HepG2 (cell line): ENCODE measurements at regions not wholly inside any gene's neighbourhood (a gene's known extent, or its start where the extent isn't known, plus 50 kb on each side); places are given as distances from the start of the nearest gene placed in this dataset.

Source experiments
- ATAC-seq: fragments of 200-7000 bp; cut with Tn5 transposase; 3 replicates; pipeline ENCODE4 v1.9.1; 2020; ENCODE audit warnings: mild to moderate bottlenecking, moderate library complexity
- BruUV-seq: library from RNA; stranded (reverse); fragments of 400-500 nt; replicated peaks from 2 replicates; lab custom pipeline; 2021; lab: Mats Ljungman, UMichigan
- CTCF ChIA-PET: fragments of 300-600 bp; formaldehyde crosslinking; extraction: SDS; loops from one replicate; lab custom pipeline; 2021; ENCODE audit warnings: low total read pairs, inconsistent platforms, low intra/inter-chr PET ratio; lab: Yijun Ruan, JAX
- POLR2A ChIA-PET: fragments of 350-600 bp; sonication (Branson Sonifier 250); formaldehyde crosslinking; loops from one replicate; lab custom pipeline; 2020; ENCODE audit warnings: antibody characterized with exemption, inconsistent platforms; lab: Yijun Ruan, JAX
- DNase-seq: peaks from one replicate; pipeline ENCODE4 v3.0.0-alpha.2; 2015; ENCODE audit warnings: low spot score
- FAIRE-seq: peaks from 3 replicates; lab custom pipeline; 2011; peaks lifted over from hg19 to GRCh38; lab: Jason Lieb, UNC
- H2AFZ ChIP-seq: one replicate; pipeline ENCODE4 v1.6.1; 2011; ENCODE audit warnings: low read length, inconsistent platforms
- H3K27ac ChIP-seq: fragments of 300-600 bp; 3 replicates; pipeline ENCODE4 v1.8.0; 2011; ENCODE audit warnings: mixed run types, mild to moderate bottlenecking, mixed read lengths, low read length, inconsistent platforms; ENCODE audit not compliant: insufficient read depth; ENCODE audit errors: extremely low read length
- H3K27me3 ChIP-seq, 2 experiments: fragments of 200-600 bp in 1 of 2; 2 replicates in 1 of 2; 3 replicates in 1 of 2; pipeline versions ENCODE4 v1.6.0 to v1.8.0; 2011; ENCODE audit warnings: low read length in 2 of 2, mild to moderate bottlenecking in 2 of 2, moderate library complexity in 2 of 2, inconsistent platforms in 1 of 2; ENCODE audit not compliant: insufficient read depth in 2 of 2, control insufficient read depth in 1 of 2
- H3K36me3 ChIP-seq, 2 experiments: fragments of 200-600 bp in 1 of 2; replicated peaks in 1 of 2; 2 replicates in 1 of 2; 3 replicates in 1 of 2; pipeline versions ENCODE4 v1.5.1 to v1.8.0; 2011; ENCODE audit warnings: low read length in 2 of 2, inconsistent platforms in 1 of 2; ENCODE audit not compliant: insufficient read depth in 2 of 2, control insufficient read depth in 1 of 2
- H3K4me1 ChIP-seq: 2 replicates; pipeline ENCODE4 v1.5.1; 2012; ENCODE audit warnings: low read length, inconsistent platforms; ENCODE audit not compliant: insufficient read depth
- H3K4me2 ChIP-seq: 2 replicates; pipeline ENCODE4 v1.6.0; 2011; ENCODE audit warnings: low read depth, low read length, inconsistent platforms
- H3K4me3 ChIP-seq, 3 experiments: fragments of 200-600 bp in 1 of 3; sonication (generic), shearing (Covaris generic) in 1 of 3; replicated peaks in 1 of 3; 2 replicates each; pipeline ENCODE4 v1.5.1; 2011 to 2016; ENCODE audit warnings: low read length in 3 of 3, inconsistent platforms in 2 of 3, low read depth in 2 of 3, mild to moderate bottlenecking in 2 of 3, control low read depth in 1 of 3, mixed read lengths in 1 of 3; ENCODE audit not compliant: insufficient read depth in 1 of 3
- H3K79me2 ChIP-seq: one replicate; pipeline ENCODE4 v1.6.1; 2011; ENCODE audit warnings: low read length, inconsistent platforms; ENCODE audit not compliant: insufficient read depth
- H3K9ac ChIP-seq: 2 replicates; pipeline ENCODE4 v1.6.0; 2011; ENCODE audit warnings: mild to moderate bottlenecking, low read depth, low read length, inconsistent platforms; ENCODE audit not compliant: insufficient read depth
- H3K9me3 ChIP-seq: 2 replicates; pipeline ENCODE4 v1.5.1; 2012; ENCODE audit warnings: mild to moderate bottlenecking, low read length
- H4K20me1 ChIP-seq: 2 replicates; pipeline ENCODE4 v1.6.0; 2011; ENCODE audit warnings: inconsistent platforms, mild to moderate bottlenecking, low read length, moderate library complexity; ENCODE audit not compliant: insufficient read depth
- CBFB ChIP-seq: sonication (generic); formaldehyde crosslinking; IDR thresholded peaks from 2 replicates; pipeline ENCODE4 v1.4.0; 2020; ENCODE audit warnings: missing genetic modification reagents
- HOXA3 ChIP-seq: sonication (generic); formaldehyde crosslinking; IDR thresholded peaks from 2 replicates; pipeline ENCODE4 v1.5.0; 2020; ENCODE audit warnings: missing genetic modification reagents
- TBP ChIP-seq: sonication (generic); formaldehyde crosslinking; IDR thresholded peaks from 2 replicates; pipeline ENCODE4 v1.5.0; 2020; ENCODE audit warnings: missing genetic modification reagents
- ZFP82 ChIP-seq: sonication (generic); formaldehyde crosslinking; IDR thresholded peaks from 2 replicates; pipeline ENCODE4 v1.5.1; 2020; ENCODE audit warnings: mild to moderate bottlenecking, missing genetic modification reagents, borderline replicate concordance
- ZNF331 ChIP-seq: sonication (generic); formaldehyde crosslinking; IDR thresholded peaks from 2 replicates; pipeline ENCODE4 v1.4.0; 2020; ENCODE audit warnings: missing genetic modification reagents
- ZNF432 ChIP-seq: sonication (generic); formaldehyde crosslinking; IDR thresholded peaks from 2 replicates; pipeline ENCODE4 v1.5.0; 2020; ENCODE audit warnings: missing genetic modification reagents, mild to moderate bottlenecking, borderline replicate concordance
- ZNF720 ChIP-seq: sonication (generic); formaldehyde crosslinking; IDR thresholded peaks from 2 replicates; pipeline ENCODE4 v1.4.0; 2020; ENCODE audit warnings: missing genetic modification reagents
- WGBS: methylation state at CpG from one replicate; pipeline ENCODE4 v1.1.6; 2017; ENCODE audit warnings: low lambda C conversion rate; 5-methylcytosine and 5-hydroxymethylcytosine counted together
- in situ Hi-C: cut with HindIII; loops from 2 replicates; pipeline ENCODE4 v1.10.0; 2017; ENCODE audit warnings: low pct_unique_long_range_greater_than_20kb; ENCODE audit not compliant: extremely low pct_ligation_motif_present
- intact Hi-C: fragments of 100-400 bp; cut with micrococcal nuclease; formaldehyde crosslinking; loops from one replicate; pipeline ENCODE4 v1.10.0; 2022; ENCODE audit not compliant: unreplicated experiment

- in situ Hi-C loops, result no loop called here
- 0% methylated on average over 1 of the region's 1 CpG for WGBS
- no peak for ATAC-seq
- no peak overlapping the region for H2AFZ ChIP-seq
- H3K9ac ChIP-seq, result no peak overlapping the region
- no peaks in the 10 kb centered on the region for H3K79me2 ChIP-seq
- no peaks in the 10 kb centered on the region for H3K36me3 ChIP-seq
- no peak for TF ChIP-seq HOXA3
- no peak for TF ChIP-seq ZFP82
- no peak for TF ChIP-seq ZNF720 (CRISPR knock-in tag)
- no peak for TF ChIP-seq TBP (CRISPR knock-in tag)
- TF ChIP-seq CBFB (CRISPR knock-in tag), result no peak
- H3K9me3 ChIP-seq, result peaks cover 9% of the 10 kb centered on the region
- no peak overlapping the region for H3K27ac ChIP-seq
- DNase-seq, result no peak
- no TSS peak for BruUV-seq
- no peaks in the 10 kb centered on the region; a peak in 2 of 5 replicates for H3K27me3 ChIP-seq
- no peak overlapping the region for H3K4me3 ChIP-seq
- ChIA-PET POLR2A (no interaction called here), CTCF (no interaction called here)
- FAIRE-seq, result no peak
- no peaks in the 10 kb centered on the region for H3K4me1 ChIP-seq
- H3K4me2 ChIP-seq, result no peak overlapping the region
- intact Hi-C loops, result no loop called here
- no peaks in the 10 kb centered on the region for H4K20me1 ChIP-seq
Observed at GRCh38 chr3:107100573-107100972, 276.7 kb upstream of the CCDC54 start.

GRCh38 chr3:107103786-107104185 is 273.5 kb upstream of the CCDC54 start:
- Histone ChIP-seq H3K9me3 (peaks cover 9% of the 10 kb centered on the region), H3K4me1 (no peaks in the 10 kb centered on the region), H3K9ac (no peak overlapping the region), H2AFZ (no peak overlapping the region), H3K4me3 (no peak overlapping the region), H3K36me3 (no peaks in the 10 kb centered on the region), H4K20me1 (no peaks in the 10 kb centered on the region), H3K79me2 (no peaks in the 10 kb centered on the region), H3K4me2 (no peak overlapping the region), H3K27ac (no peak overlapping the region), H3K27me3 (no peaks in the 10 kb centered on the region; a peak in 1 of 5 replicates)
- no CpG with 5 or more reads among the region's 2 CpGs for WGBS
- POLR2A ChIA-PET, result no interaction called here
- in situ Hi-C loops (no loop called here), intact Hi-C loops (no loop called here)
- CTCF ChIA-PET, result no interaction called here
- BruUV-seq, result no TSS peak
- no peak for DNase-seq
- no peak for TF ChIP-seq ZNF432 (CRISPR knock-in tag)
- peak; percentile 98 for TF ChIP-seq ZNF331 (CRISPR knock-in tag)
- no peak for FAIRE-seq
- no peak for ATAC-seq
